Body of pancreas (tissue), 4 donors: ENCODE measurements at regions not wholly inside any gene's neighbourhood (a gene's known extent, or its start where the extent isn't known, plus 50 kb on each side); places are given as distances from the start of the nearest gene placed in this dataset.

Source experiments
- CTCF ChIP-seq, 7 experiments: fragments of 450-650 bp in 4 of 7; fragments of 200-600 bp in 3 of 7; sonication (generic) in 3 of 7; IDR thresholded peaks; one replicate each; pipeline ENCODE4 v1.5.1; 2016 to 2019; ENCODE audit warnings: antibody characterized with exemption in 7 of 7
- POLR2A ChIP-seq, 3 donors: fragments of 450-650 bp; IDR thresholded peaks; one replicate each; pipeline ENCODE4 v1.6.1; 2016; ENCODE audit warnings: antibody characterized with exemption in 3 of 3, mild to moderate bottlenecking in 2 of 3

DNA sequence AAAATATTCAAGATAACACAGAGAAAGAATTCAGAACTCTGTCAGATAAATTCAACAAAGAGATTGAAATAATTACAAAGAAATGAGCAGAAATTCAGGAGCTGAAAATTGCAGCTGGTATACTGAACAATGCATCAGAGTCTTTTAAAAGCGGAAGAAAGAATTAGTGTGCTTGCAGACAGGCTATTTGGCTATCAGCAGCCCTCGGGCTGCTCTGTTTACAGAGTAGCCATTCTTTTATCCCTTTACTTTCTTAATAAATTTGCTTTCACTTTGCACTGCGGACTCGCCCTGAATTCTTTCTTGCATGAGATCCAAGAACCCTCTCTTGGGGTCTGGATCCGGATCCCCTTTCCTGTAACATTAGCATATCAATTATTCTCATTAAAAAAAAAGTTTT, 1040.0 kb downstream of the SORCS3 start:
- TF ChIP-seq CTCF (IDR thresholded peaks at IDR 0.05) (no peak), POLR2A (IDR thresholded peaks at IDR 0.05) (no peak)
